HG03565 (cell line): ENCODE measurements at regions not wholly inside any gene's neighbourhood (a gene's known extent, or its start where the extent isn't known, plus 50 kb on each side); places are given as distances from the start of the nearest gene placed in this dataset.

Source experiments
- ATAC-seq: cut with Tn5 transposase; IDR thresholded peaks from one replicate; pipeline ENCODE4 v1.9.1; 2021; ENCODE audit warnings: mild to moderate bottlenecking, moderate library complexity; ENCODE audit not compliant: unreplicated experiment

DNA sequence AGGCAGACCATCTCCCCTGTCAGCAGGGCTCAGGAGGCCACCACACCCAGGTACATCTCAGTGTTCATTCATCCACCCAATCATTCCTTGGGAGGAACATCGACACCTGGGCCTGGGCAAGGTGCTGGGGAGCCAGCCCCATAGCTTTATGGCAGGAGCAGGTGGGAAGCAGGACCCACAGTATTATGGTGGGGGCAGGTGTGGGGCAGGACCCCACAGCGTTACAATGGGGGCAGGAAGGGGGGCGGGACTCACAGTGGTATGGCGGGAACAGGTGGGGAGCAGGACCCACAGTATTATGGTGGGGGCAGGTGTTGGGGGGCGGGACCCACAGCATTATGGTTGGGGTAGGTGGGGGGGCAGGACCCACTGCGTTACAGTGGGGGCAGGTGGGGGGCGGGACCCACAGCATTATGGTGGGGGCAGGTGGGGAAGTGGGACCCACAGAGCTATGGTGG is 128.9 kb upstream of the HS6ST1 start:
- ATAC-seq, result no peak

DNA sequence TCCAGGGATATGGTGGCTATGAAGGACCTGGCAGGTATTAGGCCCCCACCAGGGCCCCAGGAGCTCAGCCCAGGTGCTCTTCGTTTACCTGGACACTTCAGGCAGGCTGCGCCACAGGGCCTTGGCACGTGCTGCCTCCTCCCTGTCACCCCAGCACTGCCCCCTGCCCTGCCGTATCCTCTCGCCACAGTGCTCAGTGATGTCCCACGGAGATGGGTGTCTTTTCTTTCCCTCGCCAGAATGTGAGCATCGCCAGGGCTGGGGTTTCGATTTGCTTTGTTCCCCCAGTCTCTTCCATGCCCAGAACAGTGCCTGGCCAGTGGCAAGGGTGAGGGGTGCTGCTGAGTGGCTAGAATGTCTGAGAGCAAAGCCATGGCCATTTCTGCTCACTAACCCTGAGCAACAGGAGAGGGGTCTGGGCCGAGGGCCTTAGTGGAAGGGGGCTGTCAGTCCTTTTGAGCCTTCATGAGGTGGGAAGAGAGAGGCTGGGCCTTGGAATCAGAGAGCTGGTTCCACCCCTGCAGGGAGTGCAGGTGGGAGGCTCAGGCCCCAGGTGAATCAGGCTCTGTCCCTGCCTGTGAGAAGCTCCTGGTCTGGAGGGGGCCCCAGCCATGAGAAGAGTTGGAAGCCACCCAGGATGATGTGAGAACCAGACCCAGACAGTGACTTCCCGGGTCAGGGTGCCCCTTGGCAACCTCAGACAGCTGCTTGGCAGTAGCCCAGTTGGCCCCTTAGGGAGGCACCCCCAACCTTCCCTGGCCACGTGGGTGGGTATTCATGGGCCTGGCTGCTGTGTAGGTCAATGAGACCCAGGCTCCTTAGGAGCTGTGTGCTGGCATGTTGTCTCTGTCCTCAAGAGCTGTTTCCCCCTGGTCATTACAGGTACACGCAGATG is 129.9 kb upstream of the HS6ST1 start:
- no peak for ATAC-seq

- no peak for ATAC-seq
Measured at GRCh38 chr2:128449226-128450061, 130.8 kb upstream of the HS6ST1 start.

- ATAC-seq, result no peak
Measured at GRCh38 chr2:128450211-128451024, 131.8 kb upstream of the HS6ST1 start.

GRCh38 chr2:128451084-128452023 is 132.7 kb upstream of the HS6ST1 start:
- ATAC-seq, result no peak

GRCh38 chr2:128452024-128452411 is 133.3 kb upstream of the HS6ST1 start:
- ATAC-seq, result no peak

DNA sequence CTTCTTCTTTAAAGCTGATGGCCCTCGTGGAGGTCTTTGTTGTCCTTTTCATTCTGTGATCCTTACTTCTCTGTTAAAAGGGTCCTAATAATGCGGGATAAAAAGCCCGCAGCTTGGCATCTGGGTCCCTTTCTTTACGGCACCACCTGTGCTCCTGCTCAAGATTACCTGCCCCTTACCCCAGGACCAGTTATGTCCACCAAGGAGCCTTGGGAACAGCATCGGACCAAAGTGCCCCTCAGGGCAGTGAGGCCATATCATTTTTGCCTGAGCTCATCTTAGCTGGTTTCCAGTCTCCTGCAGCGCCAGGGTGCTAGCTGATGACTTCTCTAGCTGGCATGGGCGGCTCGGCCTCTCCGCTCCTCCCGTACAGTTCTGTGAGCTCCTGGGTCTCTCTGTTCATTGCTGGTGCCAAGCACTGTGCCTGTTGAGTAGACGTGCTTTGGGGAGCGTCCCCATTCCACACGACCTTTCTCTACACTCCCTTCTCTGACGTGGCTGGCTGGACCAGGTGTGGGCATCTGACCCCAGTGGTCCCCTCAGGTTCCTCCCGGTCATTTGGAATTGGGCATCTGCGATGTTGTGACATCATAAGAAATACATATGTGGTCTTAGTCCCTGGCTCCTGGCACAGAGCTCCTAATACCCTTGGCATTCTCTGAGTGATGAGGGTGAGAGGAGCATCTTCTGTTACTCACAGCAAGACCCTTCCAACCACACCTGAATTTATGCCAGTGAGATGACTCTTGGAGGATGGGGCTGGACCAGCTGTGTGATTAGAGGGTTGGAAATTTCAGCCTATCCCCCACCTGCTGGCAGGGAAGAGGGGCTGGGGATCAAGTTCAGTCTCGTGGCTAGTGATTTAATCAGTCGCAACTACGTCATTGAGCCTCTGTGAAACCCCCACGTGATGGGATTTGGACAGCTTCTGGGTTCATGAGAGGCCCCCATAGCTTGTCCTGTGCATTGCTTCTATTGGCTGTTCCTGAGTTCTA is 134.2 kb upstream of the HS6ST1 start:
- ATAC-seq, result no peak

- no peak for ATAC-seq
Measured at GRCh38 chr2:128454980-128455720, 136.5 kb upstream of the HS6ST1 start.

DNA sequence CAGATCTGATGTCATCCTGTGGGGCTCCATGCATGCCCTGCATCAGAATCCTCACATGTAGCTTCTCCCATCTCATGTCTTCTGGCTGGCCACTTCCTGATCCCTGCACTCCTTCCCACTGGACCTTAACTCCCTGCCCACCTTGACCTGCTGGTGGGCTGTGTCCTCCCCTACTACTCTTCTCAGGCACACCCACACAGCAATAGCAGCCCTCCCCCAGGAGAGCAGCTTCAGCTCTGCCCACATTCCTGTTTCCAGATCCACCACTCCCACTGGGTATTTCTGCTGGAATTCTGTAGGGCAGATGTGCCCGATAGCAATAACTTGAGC is 137.0 kb upstream of the HS6ST1 start:
- no peak for ATAC-seq

GRCh38 chr2:128456281-128456680 is 137.6 kb upstream of the HS6ST1 start:
- no peak for ATAC-seq

DNA sequence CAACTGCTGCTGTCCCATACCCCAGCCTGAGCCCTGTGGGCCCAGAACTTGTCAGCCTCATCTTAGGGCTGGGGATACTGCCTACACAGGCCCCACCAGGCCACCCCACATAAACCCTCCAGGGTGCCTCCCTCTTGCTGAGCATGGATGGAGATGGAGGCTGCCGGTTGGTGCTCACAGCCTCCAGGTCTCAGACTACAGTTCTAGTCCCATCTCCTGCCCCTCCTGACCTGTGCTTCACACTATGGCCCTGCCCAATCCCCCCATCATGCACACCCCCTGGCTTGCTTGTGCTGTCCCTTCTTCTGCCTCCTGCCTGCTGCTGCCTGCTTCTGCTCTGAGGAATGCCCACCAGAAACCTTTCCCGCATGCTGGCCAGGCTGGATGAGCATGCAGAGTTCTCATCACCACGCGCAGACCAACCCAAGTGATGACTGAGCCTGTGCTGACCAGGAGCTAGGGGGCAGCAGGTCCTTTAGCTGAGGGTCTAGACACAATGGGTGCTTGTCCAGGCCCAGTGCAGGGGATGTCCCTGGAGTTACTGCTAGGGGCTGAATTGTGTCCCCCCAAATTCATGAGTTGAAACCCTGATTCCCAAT is 138.4 kb upstream of the HS6ST1 start:
- no peak for ATAC-seq

DNA sequence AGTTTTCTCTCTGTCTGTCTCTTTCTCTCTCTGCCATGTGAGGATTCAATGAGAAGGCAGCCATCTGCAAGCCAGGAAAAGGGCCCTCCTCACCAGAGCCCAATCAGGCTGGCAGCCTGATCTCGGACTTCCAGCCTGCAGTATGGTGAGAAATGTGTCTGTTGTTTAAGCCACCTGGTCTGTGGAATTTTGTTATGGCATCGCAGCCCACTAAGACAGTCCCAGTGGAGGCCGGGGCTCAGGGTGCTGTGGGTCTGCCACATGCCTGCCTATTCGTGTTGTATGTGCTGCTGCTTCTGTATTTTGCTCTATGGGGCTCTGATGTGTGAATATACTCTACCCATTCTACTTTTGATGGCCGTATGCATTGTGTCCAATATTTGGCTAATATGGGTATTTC is 139.0 kb upstream of the HS6ST1 start:
- no peak for ATAC-seq

DNA sequence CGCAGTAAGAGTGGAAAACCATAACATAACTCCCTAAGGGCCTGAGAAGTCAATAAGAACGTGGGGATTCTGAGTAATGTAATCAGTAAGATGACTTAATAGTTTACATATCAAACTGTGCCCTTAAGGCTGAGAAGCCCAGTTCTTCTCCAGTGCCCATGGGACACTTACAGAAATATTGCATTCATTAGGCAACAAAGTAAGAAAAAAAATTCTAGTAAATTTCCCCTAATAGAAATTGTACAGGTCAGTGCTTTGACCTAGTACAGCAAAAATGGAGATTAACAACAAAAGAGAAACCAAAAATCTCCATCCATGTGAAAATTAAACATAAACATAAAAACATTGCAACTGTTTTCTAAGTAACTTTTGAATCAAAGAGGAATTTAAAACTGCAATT is 139.8 kb upstream of the HS6ST1 start:
- ATAC-seq, result no peak

DNA sequence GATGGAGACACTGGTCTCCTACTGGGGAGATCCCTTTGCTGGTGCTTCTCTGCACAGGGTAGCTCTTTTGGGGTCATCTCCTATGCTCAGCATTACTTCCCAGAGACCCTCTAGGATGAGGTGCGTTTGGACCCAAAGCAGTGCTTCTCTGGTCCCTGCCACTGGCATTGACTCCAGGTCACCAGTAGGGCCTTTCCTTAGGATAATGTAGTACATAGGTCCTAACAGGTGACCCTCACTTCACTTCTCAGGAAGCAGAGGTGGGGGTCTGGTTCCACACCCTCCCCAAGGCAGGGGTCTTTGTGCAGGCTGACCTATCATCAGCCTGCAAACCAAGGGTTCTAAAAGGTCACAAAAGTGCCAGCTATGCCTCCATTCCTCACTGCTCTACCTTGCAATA is 145.8 kb upstream of the HS6ST1 start:
- no peak for ATAC-seq

GRCh38 chr2:128465246-128466170 is 146.8 kb upstream of the HS6ST1 start:
- no peak for ATAC-seq

DNA sequence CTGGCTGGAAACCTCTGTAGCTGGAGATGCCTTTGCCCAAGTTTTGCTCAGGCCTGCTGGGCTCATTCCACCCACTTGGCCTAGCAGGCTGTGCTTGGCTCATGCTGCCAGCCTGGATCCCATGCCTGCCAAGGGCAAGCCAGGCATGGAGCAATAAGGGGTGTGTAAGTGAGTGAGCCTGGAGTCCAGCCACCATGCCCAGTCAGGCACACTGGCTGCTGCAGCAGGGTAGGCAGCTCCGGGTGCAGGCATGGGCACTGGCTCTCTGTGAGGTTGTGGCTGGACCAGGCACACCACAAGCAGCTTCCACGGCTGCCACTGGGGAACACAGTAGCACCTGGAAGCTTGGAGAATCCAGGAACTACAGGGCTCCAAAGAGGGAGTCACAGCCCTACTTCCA is 147.7 kb upstream of the HS6ST1 start:
- ATAC-seq, result no peak

GRCh38 chr2:128466776-128467175 is 148.1 kb upstream of the HS6ST1 start:
- no peak for ATAC-seq
